ENCODE measurements at regions not wholly inside any gene's neighbourhood (a gene's known extent, or its start where the extent isn't known, plus 50 kb on each side); places are given as distances from the start of the nearest gene placed in this dataset.

DNA sequence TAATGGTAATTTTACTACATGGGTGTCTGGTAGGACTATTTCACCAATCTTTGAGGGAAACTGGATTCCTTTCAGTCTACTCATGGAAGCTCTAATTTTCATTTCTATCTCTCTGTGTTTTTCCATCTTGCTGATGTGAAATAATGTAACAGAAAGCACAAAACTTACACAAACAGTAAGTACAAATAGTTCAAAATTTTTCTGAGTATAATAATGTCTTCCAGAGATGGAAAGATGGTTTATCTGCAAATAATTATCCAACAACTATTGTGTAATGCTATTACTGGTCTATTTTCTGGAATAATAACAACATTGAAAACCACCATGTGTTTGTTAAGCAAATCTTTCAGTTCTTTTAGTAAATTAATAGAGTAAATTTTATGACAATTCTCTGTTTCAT lies 565.8 kb upstream of the MGMT start:
- no peak for DNase-seq (ENCODE audit: low read depth)

- no peak for DNase-seq (ENCODE audit: low read depth)
Observed at GRCh38 chr10:128902031-128902710, 564.9 kb upstream of the MGMT start.

DNA sequence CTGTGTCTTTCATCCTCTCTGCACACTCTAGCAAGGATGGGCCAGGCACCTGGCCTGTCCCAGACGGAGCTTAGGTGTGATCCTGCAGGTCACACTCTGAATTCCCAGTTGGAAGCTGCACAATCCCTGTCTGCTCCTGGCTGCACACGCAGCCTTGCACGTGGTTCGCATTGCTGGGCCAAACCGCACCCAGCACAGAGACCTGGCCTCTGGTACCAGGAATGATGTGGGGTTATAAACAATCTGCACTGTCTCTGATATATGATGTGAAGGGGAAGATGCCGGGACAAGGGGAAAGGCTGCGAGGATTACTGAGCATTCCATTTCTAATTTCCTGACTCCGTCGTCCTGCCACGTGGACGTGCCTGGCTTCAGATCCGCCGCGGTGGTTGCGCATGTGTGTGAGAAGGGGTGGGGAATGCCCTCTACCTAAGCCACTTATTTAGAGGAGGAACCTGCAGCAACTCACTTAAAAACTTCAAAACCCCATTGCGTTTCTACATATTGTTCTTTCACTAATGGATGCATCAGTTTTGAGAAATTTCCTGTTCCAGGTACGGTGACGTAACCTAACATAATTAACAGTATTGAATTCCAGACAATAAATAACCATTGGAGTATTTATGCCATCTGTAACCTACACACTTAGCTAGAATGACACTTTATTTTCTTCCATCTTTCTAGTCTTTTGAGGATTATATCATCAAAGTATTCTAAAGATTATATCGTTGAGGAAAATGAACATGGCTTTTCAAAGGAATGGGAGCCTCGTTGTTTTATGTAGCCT lies 559.7 kb upstream of the MGMT start:
- no peak for DNase-seq (ENCODE audit: low read depth)

DNA sequence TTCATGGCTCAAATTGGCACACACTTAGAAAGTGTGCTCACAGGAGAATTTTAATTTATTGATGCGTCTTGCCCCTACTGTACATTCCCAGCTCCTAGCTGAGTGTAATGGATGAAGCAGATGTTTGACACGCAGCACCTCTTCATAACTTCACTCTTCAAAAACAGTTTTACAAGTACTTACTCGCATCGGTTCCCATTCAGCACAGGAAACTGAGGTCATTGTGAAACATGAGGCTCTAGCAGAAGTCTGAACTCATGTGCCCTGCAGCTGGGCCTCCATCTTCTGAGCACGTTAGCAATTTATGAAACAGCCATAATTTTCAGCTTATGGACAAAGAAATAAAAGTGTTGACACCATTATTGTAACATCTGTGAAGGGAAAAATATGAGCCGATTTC lies 558.9 kb upstream of the MGMT start:
- DNase-seq (ENCODE audit: low read depth) = no peak

- DNase-seq (ENCODE audit: low read depth) = no peak
Observed at GRCh38 chr10:128908499-128908898, 558.5 kb upstream of the MGMT start.

DNA sequence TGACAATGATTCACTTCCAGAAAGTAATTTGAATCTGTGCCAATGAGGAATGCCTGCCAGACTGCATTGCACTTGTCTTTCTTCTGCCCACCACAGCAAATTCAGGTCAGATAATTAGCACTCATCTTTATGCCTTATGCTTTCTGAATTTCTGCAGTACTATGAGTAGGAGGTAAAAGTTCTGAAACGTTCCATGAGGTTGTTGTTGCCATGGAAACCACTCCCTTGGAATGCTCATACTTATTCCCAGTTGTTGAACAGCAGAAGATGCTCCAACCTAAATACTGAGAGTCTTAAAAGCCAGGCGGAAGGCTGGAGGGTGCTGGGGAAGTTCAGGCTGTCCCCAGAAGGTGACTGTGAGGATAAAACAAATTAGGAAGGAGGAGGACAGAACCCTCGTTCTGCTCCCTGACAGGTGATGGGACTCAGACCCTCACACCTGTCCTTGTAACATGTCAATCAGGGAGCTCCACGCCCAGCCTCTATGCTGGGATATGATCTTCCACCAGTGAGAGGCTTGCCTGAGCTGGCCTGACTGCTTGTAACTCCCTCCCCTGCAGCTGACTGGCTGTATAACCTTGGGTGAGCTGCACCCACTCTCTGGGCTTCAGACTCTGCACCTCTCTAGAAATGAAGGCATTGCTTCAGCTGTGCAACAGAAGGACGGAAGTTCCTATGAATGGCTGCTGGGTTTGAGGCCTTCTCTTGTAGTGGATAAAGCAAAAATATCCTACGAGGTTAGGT lies 554.3 kb upstream of the MGMT start:
- DNase-seq (ENCODE audit: low read depth) = no peak

DNA sequence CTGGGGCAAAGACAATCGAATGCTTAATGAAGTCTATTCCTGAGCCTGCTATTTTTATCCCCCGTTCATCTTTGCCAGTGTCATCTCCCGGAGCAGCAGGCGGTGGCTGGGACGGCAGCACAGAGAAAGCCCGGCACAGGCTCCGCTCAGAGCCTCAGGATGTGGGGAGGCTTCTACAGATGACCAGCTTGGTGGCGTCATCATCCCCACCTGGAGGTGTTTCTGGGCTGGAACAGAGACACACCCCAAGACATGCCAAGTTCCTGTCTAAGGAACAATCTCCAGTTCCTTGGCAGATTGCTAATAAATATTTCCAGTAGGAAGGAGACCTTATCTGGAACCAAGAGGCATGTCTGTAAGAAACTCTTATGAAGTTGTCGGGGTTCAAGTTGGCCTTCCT lies 552.4 kb upstream of the MGMT start:
- no peak for DNase-seq (ENCODE audit: low read depth)

GRCh38 chr10:128915630-128916029 lies 551.4 kb upstream of the MGMT start:
- no peak for DNase-seq (ENCODE audit: low read depth)

GRCh38 chr10:128916383-128916782 lies 550.7 kb upstream of the MGMT start:
- no peak for DNase-seq (ENCODE audit: low read depth)

GRCh38 chr10:128921389-128922022 lies 545.5 kb upstream of the MGMT start:
- DNase-seq (ENCODE audit: low read depth) = no peak

- no peak for DNase-seq (ENCODE audit: low read depth)
Observed at GRCh38 chr10:128922172-128922571, 544.9 kb upstream of the MGMT start.

DNA sequence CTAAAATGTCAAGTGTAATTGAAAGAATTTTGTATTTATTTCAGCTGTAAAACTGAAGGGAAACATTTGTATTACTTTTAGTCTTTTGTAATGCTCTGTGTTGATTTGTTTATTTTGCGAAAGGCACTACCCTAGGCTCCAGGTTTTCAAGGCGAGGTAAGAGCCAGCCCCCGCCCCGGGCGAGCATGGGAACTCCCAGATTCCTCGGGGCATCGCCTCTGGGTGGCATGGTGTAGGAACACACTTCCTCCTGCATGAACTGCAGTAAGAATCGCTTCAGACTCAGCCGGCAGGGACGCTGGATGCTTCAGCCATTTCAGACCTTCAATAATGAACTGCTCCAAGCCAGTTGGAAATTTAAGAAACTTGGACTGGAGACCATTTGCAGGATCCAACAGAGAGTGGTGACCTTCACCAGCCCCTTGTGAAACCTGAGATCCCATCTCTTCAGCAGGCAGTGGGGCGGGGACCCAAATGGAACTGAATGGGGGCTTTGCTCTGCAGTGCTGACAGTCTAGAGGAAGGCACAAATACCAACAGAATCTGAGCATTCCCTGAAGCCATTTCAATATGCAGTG lies 544.3 kb upstream of the MGMT start:
- DNase-seq (ENCODE audit: low read depth) = no peak

DNA sequence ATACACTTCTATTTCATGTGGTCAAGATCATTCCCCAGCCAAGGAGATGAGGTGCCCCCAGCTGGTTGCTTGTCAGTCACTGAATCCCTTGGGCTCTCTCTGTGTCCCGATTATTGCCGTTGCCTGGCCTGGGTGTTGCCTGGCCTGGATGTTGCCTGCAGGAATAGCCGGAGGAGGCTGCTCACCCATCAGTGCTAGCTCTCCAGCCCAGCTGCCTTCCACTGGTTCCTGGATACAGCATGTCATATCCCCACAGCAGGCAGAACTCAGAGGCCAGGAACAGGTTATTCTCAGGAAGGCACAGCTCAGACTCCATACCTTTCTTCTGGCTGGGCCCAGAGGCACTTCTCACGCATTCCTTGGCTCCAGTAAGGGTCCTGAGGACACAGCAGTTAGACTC lies 542.1 kb upstream of the MGMT start:
- DNase-seq (ENCODE audit: low read depth) = no peak

DNA sequence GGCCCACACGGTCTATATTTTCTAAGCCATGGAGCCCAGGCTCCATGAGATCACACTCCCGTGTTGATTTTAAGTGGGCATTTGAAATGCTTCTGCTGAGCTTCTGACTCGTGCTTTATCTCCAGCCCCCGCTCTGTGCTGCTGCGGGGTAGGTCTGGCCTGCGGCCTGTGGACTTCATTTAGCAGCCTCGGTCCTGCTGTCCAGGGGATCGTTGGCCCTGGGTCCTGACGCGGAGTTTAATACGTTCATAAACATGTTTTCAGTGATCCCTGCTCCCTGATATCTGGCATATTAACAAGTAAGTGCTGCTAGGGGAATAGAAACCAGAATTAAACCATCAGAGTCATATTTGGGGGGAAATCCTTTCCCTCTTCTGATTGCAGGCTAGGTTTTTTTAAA lies 540.3 kb upstream of the MGMT start:
- no peak for DNase-seq (ENCODE audit: low read depth)

GRCh38 chr10:128927497-128928161 lies 539.4 kb upstream of the MGMT start:
- DNase-seq (ENCODE audit: low read depth) = no peak

DNA sequence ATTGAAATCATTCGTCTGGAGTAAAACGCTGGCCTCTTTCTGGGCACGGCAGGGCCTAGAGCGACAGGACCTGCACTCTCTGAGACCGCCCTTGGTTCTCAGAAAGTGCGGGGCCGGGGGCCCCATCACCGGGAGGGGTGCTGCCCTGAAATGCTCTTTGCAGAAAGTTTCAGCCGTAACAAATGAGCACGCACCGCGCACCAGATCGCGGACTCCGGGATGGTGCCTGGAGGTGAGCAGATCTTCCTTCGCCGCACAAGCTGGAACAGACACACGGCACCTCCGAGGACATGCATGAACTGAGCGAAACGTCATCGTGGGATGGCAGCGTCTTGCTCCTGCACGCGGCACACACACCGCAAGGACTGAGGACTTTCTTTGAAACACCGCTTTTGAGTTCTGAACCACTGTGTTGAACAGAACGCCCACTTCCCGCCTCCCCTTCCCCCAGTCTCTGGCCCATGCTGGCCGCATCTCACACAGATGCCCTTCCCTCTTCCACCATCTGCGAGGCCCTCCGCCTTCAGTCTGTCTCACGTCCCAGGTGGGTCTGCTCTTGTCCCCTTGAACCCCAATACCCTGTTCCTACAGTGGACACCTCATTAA lies 538.7 kb upstream of the MGMT start:
- no peak for DNase-seq (ENCODE audit: low read depth)

- no peak for DNase-seq (ENCODE audit: low read depth)
Observed at GRCh38 chr10:128929131-128929530, 537.9 kb upstream of the MGMT start.

- DNase-seq (ENCODE audit: low read depth) = no peak
Observed at GRCh38 chr10:128929767-128930166, 537.3 kb upstream of the MGMT start.

GRCh38 chr10:128930515-128930914 lies 536.5 kb upstream of the MGMT start:
- no peak for DNase-seq (ENCODE audit: low read depth)

DNA sequence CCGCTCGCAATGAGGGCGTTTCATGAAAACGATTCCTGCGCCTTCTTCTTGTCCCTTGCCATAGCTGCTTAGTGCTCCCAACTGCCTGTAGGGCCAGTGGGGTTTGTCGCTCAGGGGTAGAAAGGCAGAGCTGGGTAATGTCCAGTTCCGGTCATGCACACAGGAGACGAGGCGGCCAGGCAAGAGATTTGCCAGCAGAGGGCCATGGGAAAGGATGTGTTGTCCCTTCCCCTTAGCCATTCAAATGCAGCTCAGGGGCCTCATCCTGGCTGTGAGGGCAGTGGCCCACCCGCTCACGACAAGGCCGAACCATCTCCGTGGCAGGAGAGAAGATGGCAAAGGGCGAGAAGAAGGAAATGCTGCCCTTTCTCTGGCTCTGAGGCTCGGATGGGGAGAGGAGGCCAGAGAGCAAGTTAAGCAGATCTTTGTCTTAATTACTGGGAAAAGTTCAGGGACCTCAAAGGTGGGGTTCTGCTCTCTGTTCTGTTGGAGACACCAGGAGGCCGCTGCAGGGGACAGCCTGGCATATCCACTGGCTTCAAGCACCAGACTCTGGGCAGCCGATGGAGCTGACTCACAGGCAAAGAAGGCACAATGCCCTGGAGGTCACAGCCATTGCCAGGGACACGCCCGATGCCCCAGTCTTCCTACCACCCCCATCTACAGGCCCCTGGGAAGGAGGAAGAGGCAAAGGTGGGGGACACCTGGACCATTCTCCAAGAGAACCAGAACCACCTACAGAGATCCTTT lies 534.8 kb upstream of the MGMT start:
- no peak for DNase-seq (ENCODE audit: low read depth)

- no peak for DNase-seq (ENCODE audit: low read depth)
Observed at GRCh38 chr10:128934492-128934891, 532.5 kb upstream of the MGMT start.
